ENCODE measurements at regions not wholly inside any gene's neighbourhood (a gene's known extent, or its start where the extent isn't known, plus 50 kb on each side); places are given as distances from the start of the nearest gene placed in this dataset.

DNA sequence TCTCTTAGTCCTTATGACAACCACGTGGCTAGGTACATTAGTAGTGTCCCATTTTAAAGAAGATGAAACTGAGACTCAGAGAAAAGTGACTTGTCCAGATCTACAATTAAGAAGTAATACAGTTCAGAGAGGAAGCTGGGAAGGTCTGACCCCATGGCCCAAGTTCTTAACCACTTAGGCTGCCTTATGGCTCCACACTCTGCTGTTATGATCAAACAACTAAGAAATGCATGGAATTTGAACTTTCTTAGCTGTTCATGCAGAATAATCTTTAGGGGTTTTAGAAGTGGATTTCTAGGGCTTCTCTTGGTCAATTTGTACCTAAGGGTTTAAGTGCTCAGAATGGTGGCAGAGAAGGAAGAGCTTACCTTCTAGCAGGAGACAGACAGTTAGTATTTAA, 128.0 kb upstream of the MSX2 start:
- H3K4me3 ChIP-seq (ENCODE audit: control insufficient read depth, low read depth, low read length): no peak overlapping the region
- no peak for TF ChIP-seq CTCF (conservative IDR thresholded peaks at IDR 0.05; ENCODE audit: control insufficient read depth, insufficient read depth, low read depth, low read length)

GRCh38 chr5:174599992-174600391, 124.4 kb upstream of the MSX2 start:
- no peak for TF ChIP-seq CTCF (conservative IDR thresholded peaks at IDR 0.05; ENCODE audit: control insufficient read depth, insufficient read depth, low read depth, low read length)
- DNase-seq (ENCODE audit: low read depth): no peak
- H3K4me3 ChIP-seq (ENCODE audit: control insufficient read depth, low read depth, low read length): no peak overlapping the region

More for the DNA sequence above, 128.0 kb upstream of the MSX2 start:
- no peak for DNase-seq (ENCODE audit: low read depth)

DNA sequence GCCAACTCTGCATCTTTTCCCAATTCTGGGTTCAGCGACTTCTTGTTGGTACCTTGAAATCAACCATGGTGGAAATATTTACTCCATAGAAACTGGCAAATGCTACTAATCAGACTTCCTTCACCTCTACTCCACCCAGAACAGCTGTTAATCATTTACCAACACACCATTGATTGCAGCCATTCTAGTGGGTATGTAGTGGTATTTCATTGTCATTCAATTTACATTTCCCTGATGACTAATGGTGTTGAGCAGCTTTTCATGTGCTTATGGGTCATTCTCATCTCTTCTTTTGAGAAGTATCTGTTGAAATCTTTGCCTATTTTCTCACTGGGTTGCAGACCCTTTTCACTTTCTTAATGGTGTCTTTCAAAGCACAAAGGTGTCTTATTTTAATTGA, 122.4 kb upstream of the MSX2 start:
- H3K4me3 ChIP-seq (ENCODE audit: control insufficient read depth, low read depth, low read length): no peak overlapping the region
- TF ChIP-seq CTCF (conservative IDR thresholded peaks at IDR 0.05; ENCODE audit: control insufficient read depth, insufficient read depth, low read depth, low read length): no peak
- DNase-seq (ENCODE audit: low read depth): no peak

- DNase-seq (ENCODE audit: low read depth): no peak
- TF ChIP-seq CTCF (conservative IDR thresholded peaks at IDR 0.05; ENCODE audit: control insufficient read depth, insufficient read depth, low read depth, low read length): no peak
- no peak overlapping the region for H3K4me3 ChIP-seq (ENCODE audit: control insufficient read depth, low read depth, low read length)
Measured at GRCh38 chr5:174606153-174606552, 118.2 kb upstream of the MSX2 start.

- no peak for TF ChIP-seq CTCF (conservative IDR thresholded peaks at IDR 0.05; ENCODE audit: control insufficient read depth, insufficient read depth, low read depth, low read length)
- no peak for DNase-seq (ENCODE audit: low read depth)
- no peak overlapping the region for H3K4me3 ChIP-seq (ENCODE audit: control insufficient read depth, low read depth, low read length)
Measured at GRCh38 chr5:174606646-174607045, 117.7 kb upstream of the MSX2 start.

GRCh38 chr5:174607205-174607604, 117.2 kb upstream of the MSX2 start:
- no peak for TF ChIP-seq CTCF (conservative IDR thresholded peaks at IDR 0.05; ENCODE audit: control insufficient read depth, insufficient read depth, low read depth, low read length)
- no peak for DNase-seq (ENCODE audit: low read depth)
- no peak overlapping the region for H3K4me3 ChIP-seq (ENCODE audit: control insufficient read depth, low read depth, low read length)

GRCh38 chr5:174607916-174608315, 116.5 kb upstream of the MSX2 start:
- TF ChIP-seq CTCF (conservative IDR thresholded peaks at IDR 0.05; ENCODE audit: control insufficient read depth, insufficient read depth, low read depth, low read length): no peak
- H3K4me3 ChIP-seq (ENCODE audit: control insufficient read depth, low read depth, low read length): no peak overlapping the region
- DNase-seq (ENCODE audit: low read depth): no peak

All from fibroblast of mammary gland (primary cell).